Middle frontal gyrus (tissue), 1 donor: ENCODE measurements at regions not wholly inside any gene's neighbourhood (a gene's known extent, or its start where the extent isn't known, plus 50 kb on each side); places are given as distances from the start of the nearest gene placed in this dataset.

ENCODE experiments used
- DNase-seq: peaks from one replicate; pipeline ENCODE4 v3.0.0-alpha.2; 2015; ENCODE audit warnings: low spot score; ENCODE audit errors: extremely low spot score

GRCh38 chr2:15764683-15765011 is 173.0 kb downstream of the DDX1 start:
- DNase-seq: no peak

GRCh38 chr2:15765211-15765610 is 173.5 kb downstream of the DDX1 start:
- DNase-seq: no peak

DNA sequence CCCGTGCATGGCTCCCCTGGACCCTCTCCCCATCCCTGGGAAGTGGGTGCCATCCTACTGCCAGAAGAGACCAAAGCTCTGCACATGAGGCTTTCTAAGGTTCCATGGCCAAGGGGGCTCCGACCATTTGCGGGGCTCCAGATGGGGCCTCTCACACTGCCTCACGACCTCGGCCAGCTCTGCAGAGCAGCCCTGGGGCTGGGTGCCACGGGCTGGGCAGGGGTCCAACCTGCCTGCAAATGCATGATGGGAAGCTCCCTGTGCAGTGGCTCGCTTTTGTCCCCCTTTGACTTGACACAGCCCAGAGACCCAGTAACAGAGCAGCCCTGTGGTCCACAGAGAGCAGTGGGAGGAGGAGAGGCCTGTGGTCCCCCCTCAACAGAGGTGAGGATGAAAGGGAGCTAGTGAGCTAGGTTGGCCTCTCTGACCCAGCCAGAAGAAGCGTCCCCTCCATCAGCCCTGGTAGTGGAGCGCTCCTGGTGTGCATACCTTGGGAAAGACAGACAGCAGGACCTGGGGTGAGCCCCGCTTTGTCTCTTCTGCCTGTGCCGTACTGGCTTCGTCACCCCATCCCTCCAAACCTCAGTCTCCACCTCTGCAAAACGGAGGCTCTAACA is 174.1 kb downstream of the DDX1 start:
- DNase-seq: no peak

DNA sequence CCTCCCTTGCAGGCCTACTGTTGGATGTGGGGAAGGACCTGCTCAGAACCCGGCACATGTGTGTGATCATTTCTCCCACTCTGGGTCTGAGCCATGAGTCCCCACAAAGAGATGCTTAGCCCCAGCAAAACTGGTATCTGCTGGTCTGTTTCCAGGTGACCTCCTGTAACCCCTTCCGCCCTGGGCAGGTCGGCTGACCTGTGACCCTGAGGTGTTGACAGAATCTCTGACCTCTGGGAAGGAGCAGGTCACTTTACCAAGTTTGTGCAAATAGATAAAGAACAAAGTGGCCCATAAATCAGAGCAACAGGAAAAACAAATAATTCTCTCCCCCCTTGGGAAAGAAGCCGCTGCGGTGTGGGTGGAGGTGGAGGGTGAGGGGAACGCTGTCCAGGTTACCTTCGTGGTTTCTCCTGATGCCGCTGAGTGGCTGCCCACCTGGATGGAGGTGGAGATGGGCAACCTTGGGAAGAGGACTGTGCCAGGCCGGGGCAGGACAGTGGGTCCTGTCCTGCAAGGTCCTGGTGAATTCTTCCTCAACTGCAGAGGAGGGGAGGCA is 174.0 kb upstream of the MYCN start:
- no peak for DNase-seq

DNA sequence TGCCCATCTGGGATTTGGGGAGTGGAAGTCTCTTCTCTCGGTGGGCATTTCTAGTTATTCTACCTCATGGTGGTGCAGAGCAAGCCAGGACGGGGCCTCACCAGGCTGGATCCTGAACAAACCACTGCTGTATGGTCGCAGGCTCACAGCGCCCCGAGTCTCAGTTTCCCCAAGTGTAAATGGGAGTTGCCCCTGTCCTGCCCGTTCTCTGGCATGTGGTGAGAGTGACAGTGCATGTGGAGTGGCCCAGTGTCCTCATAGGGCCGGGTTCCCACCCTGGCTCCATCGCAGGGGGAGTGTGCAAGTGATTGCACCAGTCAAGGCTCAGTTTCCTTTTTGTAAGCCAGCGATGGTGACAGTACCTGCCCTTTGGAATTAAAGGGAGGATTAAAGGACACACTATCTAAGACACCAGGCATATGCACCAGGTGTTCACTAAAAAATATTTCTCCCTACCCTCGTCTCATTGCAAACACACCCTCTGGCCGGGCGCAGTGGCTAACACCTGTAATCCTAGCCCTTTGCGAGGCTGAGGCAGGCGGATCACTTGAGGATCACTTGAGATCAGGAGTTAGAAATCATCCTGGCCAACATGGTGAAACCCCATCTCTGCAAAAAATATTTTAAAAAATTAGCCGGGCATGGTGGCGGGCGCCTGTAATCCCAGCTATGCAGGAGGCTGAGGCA is 173.3 kb upstream of the MYCN start:
- DNase-seq: no peak

GRCh38 chr2:15767679-15768078 is 172.7 kb upstream of the MYCN start:
- DNase-seq: no peak

DNA sequence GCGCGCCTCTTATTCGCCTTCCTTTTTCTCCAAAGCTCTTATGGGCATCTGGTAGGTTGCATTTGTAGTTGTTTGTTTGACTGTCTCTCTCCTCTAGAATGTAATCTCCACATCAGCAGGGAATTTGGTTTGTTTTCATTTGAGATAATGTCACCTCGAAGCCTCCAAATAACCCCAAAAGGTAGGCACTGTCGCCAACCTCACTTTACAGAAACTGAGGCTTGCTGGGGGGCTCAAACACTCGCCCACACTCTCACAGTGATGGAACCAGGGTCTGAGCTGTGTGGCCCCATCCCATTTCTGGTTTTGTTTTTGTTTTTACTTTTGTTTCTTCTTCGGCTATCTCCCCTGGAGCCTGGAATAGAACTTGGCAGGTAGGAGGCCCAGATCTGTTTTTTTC is 172.2 kb upstream of the MYCN start:
- no peak for DNase-seq

- DNase-seq: no peak
Measured at GRCh38 chr2:15768615-15769014, 171.7 kb upstream of the MYCN start.

DNA sequence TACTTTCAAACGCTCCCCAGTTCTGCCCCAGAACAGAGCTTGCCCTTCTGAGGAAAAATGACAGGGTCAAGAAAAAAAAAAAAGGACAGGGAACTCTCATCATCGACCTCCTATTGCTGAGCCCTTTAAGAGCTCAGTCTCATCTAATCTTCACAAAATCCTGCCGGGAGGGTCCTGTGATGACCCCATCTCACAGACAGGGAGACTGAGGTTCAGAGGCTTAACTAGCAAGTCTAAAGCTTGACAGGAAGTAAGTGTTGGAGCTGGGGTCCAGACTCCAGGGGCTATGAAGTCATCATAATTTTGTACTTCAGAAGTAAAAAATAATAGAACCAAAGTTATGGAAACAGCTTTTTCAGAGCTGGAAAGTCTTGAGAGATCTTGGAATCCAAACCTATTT is 171.1 kb upstream of the MYCN start:
- no peak for DNase-seq

GRCh38 chr2:15769676-15770547 is 170.4 kb upstream of the MYCN start:
- DNase-seq: peak; percentile 3

GRCh38 chr2:15770606-15771005 is 169.7 kb upstream of the MYCN start:
- no peak for DNase-seq

DNA sequence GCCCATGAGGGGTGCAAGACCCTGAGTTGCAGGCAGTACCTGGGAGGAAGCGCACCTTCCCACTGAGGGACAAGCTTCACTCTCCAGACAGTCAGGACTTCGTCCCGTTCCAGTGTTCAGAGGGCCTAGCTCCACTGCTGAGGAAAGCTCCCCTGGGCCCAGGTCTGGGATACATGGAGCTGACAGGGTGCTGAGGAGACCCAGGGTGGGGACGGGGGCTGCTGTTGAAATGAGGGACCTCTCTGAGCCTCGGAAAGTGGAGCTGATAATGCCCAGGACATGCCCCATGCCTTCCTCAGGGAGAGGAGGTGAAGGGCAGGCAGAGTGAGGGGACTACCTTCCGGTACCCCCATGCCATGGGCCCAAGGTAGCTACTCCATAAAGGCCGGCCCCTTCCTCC is 169.2 kb upstream of the MYCN start:
- DNase-seq: no peak

- DNase-seq: no peak
Measured at GRCh38 chr2:15772086-15772595, 168.2 kb upstream of the MYCN start.

- no peak for DNase-seq
Measured at GRCh38 chr2:15772681-15773080, 167.7 kb upstream of the MYCN start.

GRCh38 chr2:15773204-15773603 is 167.1 kb upstream of the MYCN start:
- no peak for DNase-seq

DNA sequence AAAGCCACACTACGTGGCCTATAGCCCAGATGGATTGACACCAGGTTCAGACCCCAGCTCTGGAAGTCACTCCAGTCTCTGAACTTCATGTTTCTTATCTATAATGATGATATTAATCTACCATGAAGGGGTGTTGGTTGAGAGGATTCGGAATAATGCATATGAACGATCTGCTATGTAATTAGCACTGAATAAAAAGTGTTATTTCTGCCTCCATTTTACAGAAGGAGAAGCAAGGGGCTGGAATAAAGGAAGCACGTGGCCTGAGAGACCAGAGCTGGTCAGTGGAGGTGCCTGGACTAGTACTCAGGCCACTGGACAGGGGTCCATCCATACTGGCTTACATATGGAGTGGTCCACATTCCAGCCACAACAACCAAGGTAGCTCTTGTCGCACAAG is 166.5 kb upstream of the MYCN start:
- DNase-seq: no peak

GRCh38 chr2:15775753-15776628 is 164.4 kb upstream of the MYCN start:
- DNase-seq: no peak

DNA sequence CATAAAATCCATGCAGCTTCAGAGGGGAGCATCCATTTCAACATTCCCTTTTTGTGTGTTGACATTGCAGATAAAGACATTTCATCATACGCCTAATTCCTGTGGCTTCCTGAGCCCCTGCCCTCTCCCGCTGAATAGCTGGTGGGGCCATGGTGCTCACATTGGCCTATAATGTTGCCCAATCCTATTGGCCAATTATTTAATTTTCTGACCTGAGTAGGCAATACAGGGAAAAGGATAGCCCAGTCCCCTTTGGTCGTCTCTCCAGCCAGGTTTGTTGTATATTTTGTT is 163.8 kb upstream of the MYCN start:
- no peak for DNase-seq

DNA sequence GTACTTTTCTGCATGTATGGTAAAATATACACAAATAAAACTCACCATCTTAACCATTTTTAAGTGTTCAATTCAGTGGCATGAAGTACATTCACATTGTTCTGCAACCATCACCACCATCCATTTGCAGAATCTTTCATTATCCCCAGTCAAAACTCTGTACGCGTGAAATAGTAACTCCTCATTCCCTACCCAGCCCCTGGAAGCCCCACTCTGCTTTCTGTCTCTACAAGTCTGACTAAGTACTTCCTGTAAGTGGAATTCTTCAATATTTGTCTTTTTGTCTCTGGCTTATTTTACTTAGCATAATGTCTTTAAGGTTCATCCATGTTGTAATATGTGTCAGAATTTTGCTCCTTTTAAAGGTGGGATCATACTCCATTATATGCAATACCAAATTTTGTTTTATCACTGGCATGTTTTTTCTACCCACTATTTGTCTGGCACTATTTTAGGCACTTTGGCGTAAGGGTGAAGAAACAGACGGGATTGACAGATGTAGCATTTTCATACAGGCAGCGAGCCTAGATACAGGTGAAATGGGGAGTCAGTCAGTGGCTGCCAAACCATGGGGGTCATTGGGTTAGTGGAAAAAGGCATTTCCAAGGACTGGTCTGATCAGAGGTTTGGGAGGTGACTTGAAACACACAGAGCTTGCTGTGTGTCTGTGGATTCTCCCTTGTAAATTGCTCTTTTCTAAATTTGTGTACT is 163.2 kb upstream of the MYCN start:
- no peak for DNase-seq

DNA sequence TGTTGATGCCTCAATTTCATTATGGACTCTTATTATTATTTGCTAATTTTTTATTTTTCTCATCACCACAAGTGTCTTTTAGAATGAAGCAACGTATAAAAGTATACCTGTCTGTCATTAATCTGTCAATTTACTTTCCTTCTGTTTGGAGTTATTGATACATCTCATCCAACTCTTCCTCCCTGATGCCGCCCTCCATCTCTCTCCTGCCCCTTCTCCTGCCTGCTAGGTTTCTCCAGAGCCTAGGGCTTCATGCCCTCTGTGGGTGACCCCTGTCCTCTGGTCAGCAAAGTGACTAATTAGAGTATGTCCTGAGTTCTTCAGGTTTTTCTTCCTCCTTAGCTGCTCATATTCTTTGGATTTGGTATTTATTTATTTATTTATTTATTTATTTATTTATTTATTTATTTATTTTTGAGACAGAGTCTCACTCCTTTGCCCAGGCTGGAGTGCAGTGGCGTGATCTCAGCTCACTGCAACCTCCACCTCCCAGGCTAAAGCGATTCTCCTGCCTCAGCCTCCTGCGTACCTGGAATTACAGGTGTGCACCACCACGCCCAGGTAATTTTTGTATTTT is 162.5 kb upstream of the MYCN start:
- no peak for DNase-seq
